HG02981 (cell line): ENCODE measurements at regions not wholly inside any gene's neighbourhood (a gene's known extent, or its start where the extent isn't known, plus 50 kb on each side); places are given as distances from the start of the nearest gene placed in this dataset.
"Not testable (repeated sequence)": the region's sequence is repeated elsewhere in the genome, so short reads cannot be mapped to it uniquely, and the experiment has no call there.

Experiments
- ATAC-seq: cut with Tn5 transposase; IDR thresholded peaks from one replicate; pipeline ENCODE4 v1.9.1; 2021; ENCODE audit warnings: mild to moderate bottlenecking, moderate library complexity; ENCODE audit not compliant: unreplicated experiment

- no peak for ATAC-seq
These were observed 344.1 kb downstream of the SH2D1A start for GRCh38 chrX:124690495-124690894.

- no peak for ATAC-seq
These were observed 353.5 kb downstream of the SH2D1A start for GRCh38 chrX:124699876-124700275.

GRCh38 chrX:124717537-124717936 lies 371.2 kb downstream of the SH2D1A start:
- ATAC-seq, result no peak

- ATAC-seq, result no peak
These were observed 372.7 kb downstream of the SH2D1A start for GRCh38 chrX:124719060-124719459.

GRCh38 chrX:124720532-124720931 lies 374.2 kb downstream of the SH2D1A start:
- ATAC-seq, result no peak

GRCh38 chrX:124725502-124725901 lies 379.1 kb downstream of the SH2D1A start:
- ATAC-seq, result no peak

- ATAC-seq, result no peak
These were observed 379.9 kb downstream of the SH2D1A start for GRCh38 chrX:124726292-124726691.

- no peak for ATAC-seq
These were observed 380.5 kb downstream of the SH2D1A start for GRCh38 chrX:124726881-124727280.

- ATAC-seq, result no peak
These were observed 390.3 kb downstream of the SH2D1A start for GRCh38 chrX:124736553-124737270.

GRCh38 chrX:124737771-124738170 lies 391.4 kb downstream of the SH2D1A start:
- ATAC-seq, result no peak

GRCh38 chrX:124747295-124747694 lies 400.9 kb downstream of the SH2D1A start:
- no peak for ATAC-seq

GRCh38 chrX:124764354-124764753 lies 418.0 kb downstream of the SH2D1A start:
- ATAC-seq, result no peak

- no peak for ATAC-seq
These were observed 422.8 kb downstream of the SH2D1A start for GRCh38 chrX:124769166-124769565.

GRCh38 chrX:124771292-124771691 lies 424.9 kb downstream of the SH2D1A start:
- ATAC-seq, result no peak

- ATAC-seq, result not testable (repeated sequence)
These were observed 441.9 kb downstream of the SH2D1A start for GRCh38 chrX:124788253-124788652.

- ATAC-seq, result not testable (repeated sequence)
These were observed 443.5 kb downstream of the SH2D1A start for GRCh38 chrX:124789874-124790273.

GRCh38 chrX:124791492-124792095 lies 445.2 kb downstream of the SH2D1A start:
- ATAC-seq, result no peak

GRCh38 chrX:124796989-124797388 lies 450.6 kb downstream of the SH2D1A start:
- ATAC-seq, result no peak

GRCh38 chrX:124804962-124805361 lies 458.6 kb downstream of the SH2D1A start:
- no peak for ATAC-seq

GRCh38 chrX:124805486-124805885 lies 459.1 kb downstream of the SH2D1A start:
- no peak for ATAC-seq

- ATAC-seq, result no peak
These were observed 467.7 kb downstream of the SH2D1A start for GRCh38 chrX:124814106-124814505.

GRCh38 chrX:124818033-124818432 lies 471.7 kb downstream of the SH2D1A start:
- ATAC-seq, result no peak

- ATAC-seq, result no peak
These were observed 472.4 kb downstream of the SH2D1A start for GRCh38 chrX:124818764-124819163.
